ENCODE measurements at regions not wholly inside any gene's neighbourhood (a gene's known extent, or its start where the extent isn't known, plus 50 kb on each side); places are given as distances from the start of the nearest gene placed in this dataset.
"Not testable (repeated sequence)": the region's sequence is repeated elsewhere in the genome, so short reads cannot be mapped to it uniquely, and the experiment has no call there.

DNA sequence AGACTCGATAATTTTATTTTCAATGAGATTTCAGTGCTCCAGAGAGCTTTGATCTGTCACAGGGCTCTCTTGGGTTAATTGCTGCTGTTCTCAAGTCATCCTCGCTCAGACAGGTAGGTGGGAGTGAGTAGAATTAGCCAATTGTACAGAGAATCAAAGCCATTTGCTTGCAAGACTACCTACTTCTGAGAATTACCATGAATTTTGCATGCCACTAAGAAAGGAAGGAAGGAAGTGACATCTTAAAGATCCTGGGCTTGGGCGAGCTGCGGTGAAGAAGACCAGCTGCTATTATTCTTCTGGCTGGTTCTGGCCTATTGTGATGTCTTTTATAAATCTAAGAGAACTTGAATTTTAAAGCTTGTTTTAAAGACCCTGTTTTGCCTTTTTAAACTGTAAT is 154.1 kb upstream of the LPP start:
- no peak for DNase-seq (ENCODE audit: low spot score)

DNA sequence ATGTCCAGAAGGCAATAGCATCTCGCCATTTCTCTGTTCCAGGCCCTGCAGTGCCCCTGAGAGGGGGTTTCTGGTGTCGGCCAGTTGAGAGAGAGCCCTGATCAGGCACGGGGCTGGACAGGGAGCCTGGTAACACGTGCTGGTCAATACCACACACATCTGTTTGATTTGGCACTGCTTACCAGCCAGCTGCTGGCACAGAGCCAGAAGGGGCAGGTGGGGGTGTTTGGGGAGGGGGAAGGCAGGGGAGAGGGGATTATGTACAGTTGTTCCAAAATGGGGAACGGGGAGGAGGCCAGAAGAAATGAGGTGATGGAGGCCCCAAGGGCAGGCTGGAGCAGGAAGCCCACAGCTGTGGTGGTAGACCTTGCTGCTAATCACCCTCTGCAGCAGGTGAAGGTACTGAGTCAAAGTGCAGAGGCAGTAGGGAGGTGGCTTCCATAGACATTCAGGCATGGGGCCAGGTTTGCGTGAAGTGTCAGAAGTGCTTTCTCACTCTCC is 153.5 kb upstream of the LPP start:
- no peak for DNase-seq (ENCODE audit: low spot score)

GRCh38 chr3:188001093-188001492 is 152.9 kb upstream of the LPP start:
- DNase-seq (ENCODE audit: low spot score), result no peak

- DNase-seq (ENCODE audit: low spot score), result no peak
Measured at GRCh38 chr3:188001926-188002325, 152.0 kb upstream of the LPP start.

DNA sequence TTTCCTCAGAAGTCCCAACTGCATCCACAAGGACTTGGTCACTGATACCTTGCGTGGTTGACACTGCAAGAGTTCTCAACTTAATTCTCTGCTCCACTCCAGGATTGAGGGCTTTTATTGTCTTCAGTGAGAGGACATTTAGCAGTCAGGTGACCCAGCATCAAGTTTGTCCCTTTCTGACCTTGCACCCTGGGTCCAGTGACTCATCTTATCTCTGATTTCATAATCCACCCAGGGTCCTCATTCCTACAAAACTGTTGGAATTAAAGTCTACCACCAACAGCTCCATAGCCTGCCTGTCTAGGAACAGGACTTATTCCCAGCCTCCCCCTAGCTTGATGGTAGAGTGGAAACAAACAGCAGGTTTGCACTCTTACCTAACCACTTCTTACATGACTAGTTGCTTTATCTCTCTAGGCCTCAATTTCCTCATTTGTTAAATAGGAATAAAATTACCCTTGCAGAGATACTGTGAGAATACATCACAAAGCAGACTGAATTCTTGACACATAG is 151.3 kb upstream of the LPP start:
- DNase-seq (ENCODE audit: low spot score), result no peak

GRCh38 chr3:188003188-188004171 is 150.5 kb upstream of the LPP start:
- DNase-seq (ENCODE audit: low spot score), result peak; percentile 52

DNA sequence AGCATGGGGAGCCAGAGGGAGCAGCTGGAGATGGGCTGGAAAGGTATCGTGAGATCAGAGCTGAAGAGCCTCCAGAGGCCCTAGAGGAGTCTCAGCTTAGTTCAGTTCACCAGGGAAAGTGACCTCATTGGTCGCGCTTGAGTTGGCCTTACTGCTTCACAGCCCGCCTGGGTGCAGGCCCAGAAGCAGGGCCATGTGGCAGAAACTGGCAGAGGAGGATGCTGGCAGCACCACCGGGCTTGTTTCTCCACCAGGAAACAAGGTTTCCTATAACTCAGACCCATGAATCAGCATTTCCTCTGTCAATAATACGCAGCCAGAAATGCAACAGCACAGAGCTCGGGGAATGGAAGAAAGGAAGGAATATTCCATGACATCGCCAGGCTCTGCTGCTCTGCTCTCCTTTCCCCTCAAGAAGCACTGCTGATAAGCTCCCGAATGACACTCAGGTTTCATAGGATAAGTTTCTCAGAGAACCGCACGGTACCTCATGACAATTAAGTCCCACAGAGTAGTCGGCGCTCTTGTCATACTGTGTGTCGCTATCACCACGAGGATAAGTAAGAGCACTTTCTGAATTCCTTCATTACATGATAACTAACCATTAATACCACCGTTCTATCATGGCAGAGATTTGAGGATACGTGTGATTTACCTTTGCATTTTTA is 147.1 kb upstream of the LPP start:
- peak; percentile 97 for DNase-seq (ENCODE audit: low spot score)

GRCh38 chr3:188007897-188008296 is 146.1 kb upstream of the LPP start:
- DNase-seq (ENCODE audit: low spot score), result no peak

GRCh38 chr3:188008582-188009213 is 145.3 kb upstream of the LPP start:
- no peak for DNase-seq (ENCODE audit: low spot score)

GRCh38 chr3:188010478-188010877 is 143.5 kb upstream of the LPP start:
- DNase-seq (ENCODE audit: low spot score), result no peak

- no peak for DNase-seq (ENCODE audit: low spot score)
Measured at GRCh38 chr3:188019727-188020126, 134.2 kb upstream of the LPP start.

DNA sequence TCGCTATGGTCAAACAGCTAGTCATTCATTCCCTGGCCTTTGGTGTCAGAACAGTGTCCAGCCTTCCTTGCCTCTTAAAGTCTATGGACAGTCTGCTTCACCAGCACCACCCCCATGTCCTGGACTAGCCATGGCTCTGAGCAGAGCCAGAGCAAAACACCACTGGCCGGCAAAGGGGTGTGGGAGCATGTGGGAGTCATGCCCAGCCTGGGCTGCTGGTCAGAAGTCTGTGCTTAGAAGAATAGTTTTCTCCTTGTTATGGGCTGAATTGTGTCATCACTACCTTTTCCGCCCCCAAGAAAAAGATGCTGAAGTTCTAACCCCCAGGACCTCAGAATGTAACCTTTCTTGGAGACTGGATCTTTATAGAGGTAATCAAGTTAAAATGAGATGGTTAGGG is 132.9 kb upstream of the LPP start:
- DNase-seq (ENCODE audit: low spot score), result no peak

GRCh38 chr3:188021502-188022040 is 132.4 kb upstream of the LPP start:
- no peak for DNase-seq (ENCODE audit: low spot score)

- not testable (repeated sequence) for DNase-seq (ENCODE audit: low spot score)
Measured at GRCh38 chr3:188022902-188023301, 131.1 kb upstream of the LPP start.

GRCh38 chr3:188025555-188025954 is 128.4 kb upstream of the LPP start:
- DNase-seq (ENCODE audit: low spot score), result no peak

DNA sequence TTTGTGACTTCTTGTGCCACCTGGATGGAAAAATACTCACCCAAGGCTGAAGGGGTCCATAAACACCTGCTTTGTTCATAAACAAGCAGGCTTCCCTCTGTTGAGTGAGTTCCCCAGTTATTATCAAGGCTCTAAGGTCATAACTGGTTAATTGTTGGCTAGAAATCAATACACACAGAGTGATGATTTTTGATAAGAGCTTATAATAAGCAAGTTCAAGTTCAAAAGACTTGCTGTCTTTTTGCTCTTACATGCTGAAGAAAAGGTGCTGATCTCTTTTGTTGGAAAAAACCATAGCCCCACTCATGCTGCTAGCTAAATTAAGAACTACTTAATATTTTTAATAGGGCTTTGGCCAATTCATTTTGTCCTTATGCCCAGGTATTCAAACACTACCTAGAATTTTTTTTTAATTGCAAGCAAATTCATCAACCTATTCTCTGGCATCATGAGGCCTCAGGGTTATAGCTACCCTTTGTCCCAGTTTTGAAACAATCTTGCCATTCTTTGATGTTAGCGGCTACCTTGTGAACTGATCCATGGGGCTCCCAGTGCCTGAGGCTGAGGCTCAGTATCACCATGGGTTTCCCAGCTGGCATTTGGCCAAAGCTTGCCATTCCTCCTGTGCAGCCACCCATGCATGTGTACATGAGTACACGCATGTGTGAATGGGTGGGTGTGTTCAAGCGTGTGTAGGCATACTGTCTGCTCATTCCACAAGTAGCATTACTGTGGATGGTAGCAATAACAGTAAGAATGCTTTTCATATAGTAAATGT is 127.6 kb upstream of the LPP start:
- peak; percentile 99 for DNase-seq (ENCODE audit: low spot score)

- DNase-seq (ENCODE audit: low spot score), result no peak
Measured at GRCh38 chr3:188031121-188031520, 122.8 kb upstream of the LPP start.

DNA sequence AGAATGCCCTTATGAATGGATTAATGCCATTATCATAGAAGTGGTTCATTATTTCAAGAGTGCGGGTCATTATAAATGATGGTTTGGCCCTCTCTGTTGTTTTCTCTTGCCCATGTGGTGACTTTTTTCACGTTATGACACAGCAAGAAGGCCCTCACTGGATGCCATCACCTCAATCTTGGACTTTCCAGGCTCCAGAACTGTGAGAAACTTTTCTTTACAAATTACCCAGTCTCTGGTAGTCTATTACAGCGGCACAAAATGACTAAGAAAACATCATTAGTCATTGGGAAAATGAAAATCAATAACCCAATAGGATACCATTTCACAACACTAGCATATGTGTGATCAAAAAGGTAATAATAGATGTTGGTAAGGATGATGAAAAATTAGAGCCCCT is 119.0 kb upstream of the LPP start:
- DNase-seq (ENCODE audit: low spot score), result no peak

DNA sequence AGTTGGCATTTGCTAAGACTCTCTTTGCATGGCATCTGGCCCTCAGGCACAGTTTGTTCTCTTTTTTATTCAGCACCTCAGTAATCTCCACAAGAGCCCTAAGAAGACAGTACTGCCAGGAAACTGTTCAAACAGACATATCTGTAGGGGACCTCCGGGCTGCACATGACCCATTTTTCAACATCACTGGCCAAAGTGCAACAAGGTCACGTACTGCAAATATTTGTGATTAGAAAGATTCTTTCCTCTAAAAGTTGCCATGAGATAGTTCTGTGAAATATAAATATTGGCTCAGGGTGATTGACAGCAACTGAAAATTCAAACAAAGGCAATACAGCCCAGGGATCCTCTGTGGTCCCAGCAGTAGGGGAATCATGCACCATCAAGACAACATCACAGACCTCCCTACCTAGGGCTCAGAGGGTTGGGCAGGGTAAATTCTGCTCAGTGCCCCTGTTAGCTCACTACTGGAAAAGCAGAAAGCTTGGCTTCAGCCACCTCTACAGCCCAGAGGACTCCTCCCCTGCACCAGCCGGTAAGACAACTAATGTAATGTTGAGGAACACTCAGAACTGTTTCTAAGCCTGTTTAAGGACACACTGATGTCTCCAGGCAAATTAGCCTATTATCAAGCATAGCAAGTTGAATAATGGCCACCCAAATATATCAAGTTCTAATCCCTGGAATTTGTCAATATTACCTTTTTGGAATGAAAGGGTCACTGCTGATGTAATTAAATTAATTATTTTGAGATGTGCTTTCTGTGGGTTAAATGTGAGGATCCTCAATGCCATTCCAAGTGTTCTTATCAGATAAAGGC is 117.4 kb upstream of the LPP start:
- DNase-seq (ENCODE audit: low spot score), result no peak

- peak; percentile 62 for DNase-seq (ENCODE audit: low spot score)
Measured at GRCh38 chr3:188037195-188037718, 116.7 kb upstream of the LPP start.

Data from kidney tubule cell (primary cell).